GM12878 (cell line): ENCODE measurements at regions not wholly inside any gene's neighbourhood (a gene's known extent, or its start where the extent isn't known, plus 50 kb on each side); places are given as distances from the start of the nearest gene placed in this dataset.

Source experiments
- ATAC-seq: fragments of 200-7000 bp; cut with Tn5 transposase; 3 replicates; pipeline ENCODE4 v1.9.1; 2020; ENCODE audit warnings: mild to moderate bottlenecking, moderate library complexity
- BruUV-seq: library from RNA; stranded (reverse); fragments of 400-500 nt; replicated peaks from 2 replicates; lab custom pipeline; 2021; lab: Mats Ljungman, UMichigan
- CTCF ChIA-PET: fragments of 300-600 bp; sonication (Branson Sonifier 250); formaldehyde crosslinking; extraction: SDS; loops from one replicate; lab custom pipeline; 2021; ENCODE audit warnings: inconsistent platforms; lab: Yijun Ruan, JAX
- POLR2A ChIA-PET: fragments of 350-600 bp; formaldehyde crosslinking; extraction: SDS; loops from one replicate; lab custom pipeline; 2021; ENCODE audit warnings: inconsistent platforms; lab: Charles Lee
- RAD21 ChIA-PET: fragments of 300-600 bp; sonication (Branson Sonifier 250); formaldehyde crosslinking; loops from one replicate; lab custom pipeline; 2023; ENCODE audit warnings: antibody characterized with exemption; ENCODE audit not compliant: unreplicated experiment; lab: Charles Lee
- SMC1A ChIA-PET: fragments of 300-600 bp; sonication (Branson Sonifier 250); formaldehyde crosslinking; loops from one replicate; lab custom pipeline; 2023; ENCODE audit not compliant: unreplicated experiment, uncharacterized antibody; lab: Charles Lee
- DNase-seq: peaks from one replicate; pipeline ENCODE4 v3.0.0-alpha.2; 2011; ENCODE audit warnings: low read depth, low spot score
- FAIRE-seq: peaks from 3 replicates; lab custom pipeline; 2011; peaks lifted over from hg19 to GRCh38; lab: Jason Lieb, UNC
- H2AFZ ChIP-seq: 2 replicates; pipeline ENCODE4 v1.6.0; 2011; ENCODE audit warnings: low read depth, low read length, control low read depth; ENCODE audit not compliant: control insufficient read depth
- H3K27ac ChIP-seq: 2 replicates; pipeline ENCODE4 v1.5.1; 2011; ENCODE audit warnings: control low read depth; ENCODE audit not compliant: control insufficient read depth, insufficient read depth
- H3K27me3 ChIP-seq, 2 experiments: replicated peaks in 1 of 2; 2 replicates each; pipeline versions ENCODE4 v1.6.0 to v1.6.1; 2011; ENCODE audit warnings: low read length in 1 of 2; ENCODE audit not compliant: control insufficient read depth in 2 of 2, insufficient read depth in 2 of 2
- H3K36me3 ChIP-seq, 2 experiments: 2 replicates each; pipeline ENCODE4 v1.5.1; 2011; ENCODE audit warnings: low read length in 1 of 2; ENCODE audit not compliant: control insufficient read depth in 2 of 2, insufficient read depth in 2 of 2
- H3K4me1 ChIP-seq: 2 replicates; pipeline ENCODE4 v1.6.1; 2011; ENCODE audit warnings: mild to moderate bottlenecking, low read length, moderate library complexity, mixed read lengths; ENCODE audit not compliant: control insufficient read depth, insufficient read depth
- H3K4me2 ChIP-seq: 2 replicates; pipeline ENCODE4 v1.6.0; 2011; ENCODE audit warnings: control low read depth; ENCODE audit not compliant: control insufficient read depth, insufficient read depth
- H3K4me3 ChIP-seq: fragments of 200-600 bp; sonication (generic); 2 replicates; pipeline ENCODE4 v1.5.1; 2016
- H3K79me2 ChIP-seq: 2 replicates; pipeline ENCODE4 v1.6.0; 2011; ENCODE audit warnings: low read length; ENCODE audit not compliant: control insufficient read depth, insufficient read depth
- H3K9ac ChIP-seq: 2 replicates; pipeline ENCODE4 v1.8.0; 2011; ENCODE audit warnings: low read length, control low read depth, mixed read lengths; ENCODE audit not compliant: control insufficient read depth, insufficient read depth
- H3K9me3 ChIP-seq: replicated peaks from 3 replicates; pipeline ENCODE4 v1.5.1; 2011; ENCODE audit warnings: mild to moderate bottlenecking, low read length; ENCODE audit not compliant: control insufficient read depth, insufficient read depth
- H4K20me1 ChIP-seq: 2 replicates; pipeline ENCODE4 v1.6.0; 2011; ENCODE audit not compliant: control insufficient read depth, insufficient read depth
- CBFB ChIP-seq: IDR thresholded peaks from 2 replicates; pipeline ENCODE4 v1.6.1; 2016; ENCODE audit warnings: antibody characterized with exemption, low read depth
- CREM ChIP-seq: IDR thresholded peaks from 2 replicates; pipeline ENCODE4 v1.6.1; 2014; ENCODE audit warnings: antibody characterized with exemption, low read depth
- NFYB ChIP-seq: IDR thresholded peaks from 2 replicates; pipeline ENCODE4 v1.6.1; 2011; ENCODE audit warnings: low read depth, mild to moderate bottlenecking, low read length, improper control_type of control experiment, moderate library complexity; ENCODE audit not compliant: insufficient read depth
- POLR2A ChIP-seq: IDR thresholded peaks from 2 replicates; pipeline ENCODE4 v1.6.1; 2011; ENCODE audit warnings: low read depth, mild to moderate bottlenecking, low read length
- POLR2AphosphoS2 ChIP-seq: IDR thresholded peaks from 2 replicates; pipeline ENCODE4 v1.6.1; 2011; ENCODE audit warnings: low read depth, mild to moderate bottlenecking, low read length, improper control_type of control experiment, moderate library complexity
- SIN3A ChIP-seq: IDR thresholded peaks from 2 replicates; pipeline ENCODE4 v1.6.1; 2012; ENCODE audit warnings: low read depth, low read length, improper control_type of control experiment
- TBL1XR1 ChIP-seq: IDR thresholded peaks from 2 replicates; pipeline ENCODE4 v1.6.1; 2012; ENCODE audit warnings: low read depth, low read length, improper control_type of control experiment
- YY1 ChIP-seq: IDR thresholded peaks from 2 replicates; pipeline ENCODE4 v1.6.1; 2011; ENCODE audit warnings: low read depth, mild to moderate bottlenecking, low read length
- WGBS: methylation state at CpG from one replicate; pipeline ENCODE4 v1.1.6; 2016; ENCODE audit warnings: low lambda C conversion rate; ENCODE audit not compliant: insufficient replicate concordance, insufficient coverage; ENCODE audit errors: missing lambda C conversion rate; 5-methylcytosine and 5-hydroxymethylcytosine counted together
- in situ Hi-C: fragments of 300-500 bp; cut with MboI; formaldehyde crosslinking; loops from 9 replicates; pipeline ENCODE4 v1.14.3; 2018; ENCODE audit warnings: mixed read lengths
- intact Hi-C: fragments of 100-400 bp; cut with micrococcal nuclease; formaldehyde crosslinking; loops from one replicate; pipeline ENCODE4 v1.14.2; 2022; ENCODE audit not compliant: unreplicated experiment
- TF ChIP-seq, protein P1 (sequence below): fragments of 450-650 bp; IDR thresholded peaks from 2 replicates; pipeline ENCODE4 v1.6.1; 2017; ENCODE audit warnings: mild to moderate bottlenecking, low read depth, inconsistent platforms; ENCODE audit not compliant: poor library complexity, severe bottlenecking
- TF ChIP-seq, protein P2 (sequence below): fragments of 450-650 bp; IDR thresholded peaks from 2 replicates; pipeline ENCODE4 v1.6.1; 2014; ENCODE audit warnings: mild to moderate bottlenecking

DNA sequence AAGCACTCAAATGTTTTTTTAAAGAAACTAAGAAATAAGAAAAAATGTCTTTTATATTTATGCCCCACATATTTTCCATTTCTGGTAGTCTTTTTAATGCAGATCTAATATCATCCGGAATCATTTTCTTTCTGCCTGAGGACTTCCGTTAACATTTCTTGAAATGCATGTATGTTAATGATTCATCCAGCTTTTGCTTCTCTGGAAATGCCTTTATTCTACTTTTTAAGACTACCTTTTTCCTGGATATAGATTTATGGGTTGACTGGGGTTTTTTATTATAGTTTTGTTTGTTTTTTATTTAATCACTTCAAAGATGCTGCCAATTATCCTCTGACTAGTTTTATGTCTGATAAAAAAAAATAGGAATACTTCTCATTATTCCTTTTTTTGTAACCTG is 57.1 kb upstream of the LDLRAD3 start:
- FAIRE-seq (no peak), DNase-seq (no peak), ATAC-seq (no peak)
- Histone ChIP-seq H3K27ac (no peak overlapping the region), H4K20me1 (no peaks in the 10 kb centered on the region), H3K4me3 (no peak overlapping the region), H3K79me2 (no peaks in the 10 kb centered on the region), H2AFZ (no peak overlapping the region), H3K4me2 (no peak overlapping the region), H3K9ac (no peak overlapping the region), H3K9me3 (no peaks in the 10 kb centered on the region), H3K4me1 (no peaks in the 10 kb centered on the region), H3K27me3 (no peaks in the 10 kb centered on the region), H3K36me3 (no peaks in the 10 kb centered on the region)
- intact Hi-C loops (no loop called here), in situ Hi-C loops (no loop called here)
- WGBS = 95% methylated on average over 2 of the region's 2 CpGs
- ChIA-PET POLR2A (no interaction called here), RAD21 (interaction anchor here (1.2 kb wide), 1 partner anchor 65 kb away, joined by 3 read pairs; no protein-coding TSS in a partner anchor), SMC1A (interaction anchor here (1.4 kb wide), 1 partner anchor 38 kb away, joined by 4 read pairs; no protein-coding TSS in a partner anchor), CTCF (interaction anchor here (1.3 kb wide), 1 partner anchor 64 kb away, joined by 4 read pairs; no protein-coding TSS in a partner anchor)
- BruUV-seq = no TSS peak
- TF ChIP-seq CREM = no peak
- no peak for TF ChIP-seq SIN3A
- no peak for TF ChIP-seq POLR2A
- TF ChIP-seq, protein P1, sequence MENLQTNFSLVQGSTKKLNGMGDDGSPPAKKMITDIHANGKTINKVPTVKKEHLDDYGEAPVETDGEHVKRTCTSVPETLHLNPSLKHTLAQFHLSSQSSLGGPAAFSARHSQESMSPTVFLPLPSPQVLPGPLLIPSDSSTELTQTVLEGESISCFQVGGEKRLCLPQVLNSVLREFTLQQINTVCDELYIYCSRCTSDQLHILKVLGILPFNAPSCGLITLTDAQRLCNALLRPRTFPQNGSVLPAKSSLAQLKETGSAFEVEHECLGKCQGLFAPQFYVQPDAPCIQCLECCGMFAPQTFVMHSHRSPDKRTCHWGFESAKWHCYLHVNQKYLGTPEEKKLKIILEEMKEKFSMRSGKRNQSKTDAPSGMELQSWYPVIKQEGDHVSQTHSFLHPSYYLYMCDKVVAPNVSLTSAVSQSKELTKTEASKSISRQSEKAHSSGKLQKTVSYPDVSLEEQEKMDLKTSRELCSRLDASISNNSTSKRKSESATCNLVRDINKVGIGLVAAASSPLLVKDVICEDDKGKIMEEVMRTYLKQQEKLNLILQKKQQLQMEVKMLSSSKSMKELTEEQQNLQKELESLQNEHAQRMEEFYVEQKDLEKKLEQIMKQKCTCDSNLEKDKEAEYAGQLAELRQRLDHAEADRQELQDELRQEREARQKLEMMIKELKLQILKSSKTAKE = no peak
- TF ChIP-seq TBL1XR1 = no peak
- TF ChIP-seq POLR2AphosphoS2 = no peak
- no peak for TF ChIP-seq YY1
- TF ChIP-seq CBFB = no peak
- TF ChIP-seq, protein P2, sequence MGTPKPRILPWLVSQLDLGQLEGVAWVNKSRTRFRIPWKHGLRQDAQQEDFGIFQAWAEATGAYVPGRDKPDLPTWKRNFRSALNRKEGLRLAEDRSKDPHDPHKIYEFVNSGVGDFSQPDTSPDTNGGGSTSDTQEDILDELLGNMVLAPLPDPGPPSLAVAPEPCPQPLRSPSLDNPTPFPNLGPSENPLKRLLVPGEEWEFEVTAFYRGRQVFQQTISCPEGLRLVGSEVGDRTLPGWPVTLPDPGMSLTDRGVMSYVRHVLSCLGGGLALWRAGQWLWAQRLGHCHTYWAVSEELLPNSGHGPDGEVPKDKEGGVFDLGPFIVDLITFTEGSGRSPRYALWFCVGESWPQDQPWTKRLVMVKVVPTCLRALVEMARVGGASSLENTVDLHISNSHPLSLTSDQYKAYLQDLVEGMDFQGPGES = no peak
- TF ChIP-seq NFYB = no peak
